K562 (cell line): ENCODE measurements at regions not wholly inside any gene's neighbourhood (a gene's known extent, or its start where the extent isn't known, plus 50 kb on each side); places are given as distances from the start of the nearest gene placed in this dataset.

Source experiments
- CTCF ChIP-seq, 3 experiments: IDR thresholded peaks in 2 of 3; conservative IDR thresholded peaks in 1 of 3; 2 replicates each; pipeline ENCODE4 v1.5.1; 2011 to 2012; ENCODE audit warnings: low read length in 3 of 3, mild to moderate bottlenecking in 3 of 3, control low read depth in 2 of 3, improper control_type of control experiment in 1 of 3, inconsistent platforms in 1 of 3, low read depth in 1 of 3, mixed read lengths in 1 of 3, moderate library complexity in 1 of 3; ENCODE audit not compliant: insufficient read depth in 2 of 3
- FOSL1 ChIP-seq: fragments of 200-800 bp; sonication (Bioruptor generic); conservative IDR thresholded peaks from 2 replicates; pipeline ENCODE4 v1.6.1; 2016; ENCODE audit warnings: missing genetic modification characterization, missing compliant biosample characterization
- GABPA ChIP-seq: fragments of 200-800 bp; sonication (Bioruptor generic); conservative IDR thresholded peaks from 2 replicates; pipeline ENCODE4 v1.6.1; 2016; ENCODE audit warnings: low read depth, missing genetic modification characterization, missing compliant biosample characterization
- HSF4 ChIP-seq: fragments of 250-450 bp; sonication (Bioruptor Pico); IDR thresholded peaks from 2 replicates; pipeline ENCODE4 v2.1.2; 2022; ENCODE audit warnings: mild to moderate bottlenecking, moderate library complexity, borderline replicate concordance
- SMAD3 ChIP-seq: fragments of 450-650 bp; formaldehyde crosslinking; conservative IDR thresholded peaks from 2 replicates; pipeline ENCODE4 v1.4.0; 2020; ENCODE audit warnings: mild to moderate bottlenecking

GRCh38 chr12:113755098-113755497 lies 211.0 kb downstream of the RBM19 start:
- TF ChIP-seq GABPA (tag) (no peak), FOSL1 (tag) (no peak), SMAD3 (CRISPR knock-in tag) (no peak), CTCF (IDR thresholded peaks at IDR 0.05 in 2 of 3, conservative IDR thresholded peaks at IDR 0.05 in 1 of 3; ENCODE audit: insufficient read depth in 2 of 3, low read depth in 1 of 3, low read length in 3 of 3) (no peak), HSF4 (no peak)
